Activated B cell treated with CpG ODN at 0.5 μM for 24 hours (primary cell): ENCODE measurements at regions not wholly inside any gene's neighbourhood (a gene's known extent, or its start where the extent isn't known, plus 50 kb on each side); places are given as distances from the start of the nearest gene placed in this dataset.

Source experiments
- ATAC-seq: fragments of 200-7000 bp; cut with Tn5 transposase; one replicate; pipeline ENCODE4 v1.10.0; 2021; ENCODE audit warnings: low read depth, mild to moderate bottlenecking, moderate library complexity
- CTCF ChIA-PET: fragments of 350-600 bp; sonication (Branson Sonifier 250); formaldehyde crosslinking; loops from one replicate; lab custom pipeline; 2021; ENCODE audit warnings: antibody characterized with exemption; lab: Charles Lee
- POLR2A ChIA-PET: fragments of 350-600 bp; sonication (Branson Sonifier 250); formaldehyde crosslinking; loops from one replicate; lab custom pipeline; 2021; ENCODE audit warnings: antibody characterized with exemption; lab: Charles Lee
- DNase-seq: peaks from one replicate; pipeline ENCODE4 v3.0.0; 2022
- H3K27ac Mint-ChIP-seq: one replicate; pipeline ENCODE4 v1.8.0; 2020; ENCODE audit warnings: mixed read lengths
- H3K27me3 Mint-ChIP-seq: one replicate; pipeline ENCODE4 v1.8.0; 2021; ENCODE audit warnings: mixed read lengths
- H3K36me3 Mint-ChIP-seq: one replicate; pipeline ENCODE4 v1.8.0; 2021; ENCODE audit warnings: low read depth, mixed read lengths
- H3K4me1 Mint-ChIP-seq: one replicate; pipeline ENCODE4 v1.8.0; 2021; ENCODE audit warnings: mixed read lengths
- H3K4me3 Mint-ChIP-seq: one replicate; pipeline ENCODE4 v1.8.0; 2020; ENCODE audit warnings: mild to moderate bottlenecking, mixed read lengths
- H3K9me3 Mint-ChIP-seq: one replicate; pipeline ENCODE4 v1.8.0; 2020; ENCODE audit warnings: mixed read lengths
- CTCF ChIP-seq: fragments of 200-600 bp; IDR thresholded peaks from one replicate; pipeline ENCODE4 v1.8.0; 2022; ENCODE audit warnings: antibody characterized with exemption, mild to moderate bottlenecking
- intact Hi-C: fragments of 100-400 bp; cut with micrococcal nuclease; formaldehyde crosslinking; loops from one replicate; pipeline ENCODE4 v1.15.1; 2024

GRCh38 chr4:22093126-22093525, 144.6 kb upstream of the KCNIP4 start:
- Mint-ChIP-seq H3K4me1 (no peaks in the 10 kb centered on the region), H3K4me3 (no peak overlapping the region), H3K27me3 (no peaks in the 10 kb centered on the region), H3K9me3 (no peaks in the 10 kb centered on the region), H3K27ac (no peak overlapping the region), H3K36me3 (no peaks in the 10 kb centered on the region)
- ChIA-PET POLR2A (no interaction called here), CTCF (no interaction called here)
- no peak for TF ChIP-seq CTCF
- intact Hi-C loops = no loop called here
- no peak for ATAC-seq
- DNase-seq = no peak

GRCh38 chr4:22091906-22092305, 143.3 kb upstream of the KCNIP4 start:
- H3K27ac Mint-ChIP-seq = no peak overlapping the region
- intact Hi-C loops = no loop called here
- H3K9me3 Mint-ChIP-seq = peaks cover 9% of the 10 kb centered on the region
- no peaks in the 10 kb centered on the region for H3K27me3 Mint-ChIP-seq
- CTCF ChIA-PET = no interaction called here
- no peak for ATAC-seq
- H3K36me3 Mint-ChIP-seq = no peaks in the 10 kb centered on the region
- POLR2A ChIA-PET = no interaction called here
- no peak overlapping the region for H3K4me3 Mint-ChIP-seq
- TF ChIP-seq CTCF = no peak
- no peak for DNase-seq
- H3K4me1 Mint-ChIP-seq = no peaks in the 10 kb centered on the region

GRCh38 chr4:22091352-22091717, 142.8 kb upstream of the KCNIP4 start:
- CTCF ChIA-PET = no interaction called here

GRCh38 chr4:22090661-22091351, 142.2 kb upstream of the KCNIP4 start:
- Mint-ChIP-seq H3K4me3 (no peak overlapping the region), H3K36me3 (no peaks in the 10 kb centered on the region), H3K27ac (no peak overlapping the region), H3K27me3 (no peaks in the 10 kb centered on the region), H3K9me3 (peaks cover 18% of the 10 kb centered on the region), H3K4me1 (no peaks in the 10 kb centered on the region)
- CTCF ChIA-PET = no interaction called here
- POLR2A ChIA-PET = no interaction called here
- intact Hi-C loops = no loop called here
- ATAC-seq (no peak), DNase-seq (no peak)
- TF ChIP-seq CTCF = no peak

More at GRCh38 chr4:22091352-22091717, 142.8 kb upstream of the KCNIP4 start:
- intact Hi-C loops = no loop called here
- H3K27ac Mint-ChIP-seq = no peak overlapping the region
- ATAC-seq (no peak), DNase-seq (no peak)
- no peaks in the 10 kb centered on the region for H3K36me3 Mint-ChIP-seq
- TF ChIP-seq CTCF = no peak
- POLR2A ChIA-PET = no interaction called here
- H3K9me3 Mint-ChIP-seq = peaks cover 12% of the 10 kb centered on the region
- no peak overlapping the region for H3K4me3 Mint-ChIP-seq
- no peaks in the 10 kb centered on the region for H3K27me3 Mint-ChIP-seq
- H3K4me1 Mint-ChIP-seq = no peaks in the 10 kb centered on the region

- ChIA-PET POLR2A (no interaction called here), CTCF (no interaction called here)
Measured at GRCh38 chr4:22077571-22077970, 129.0 kb upstream of the KCNIP4 start.

More at GRCh38 chr4:22077571-22077970, 129.0 kb upstream of the KCNIP4 start:
- H3K4me1 Mint-ChIP-seq = no peaks in the 10 kb centered on the region
- H3K27me3 Mint-ChIP-seq = no peaks in the 10 kb centered on the region
- intact Hi-C loops = no loop called here
- no peaks in the 10 kb centered on the region for H3K36me3 Mint-ChIP-seq
- DNase-seq (no peak), ATAC-seq (no peak)
- TF ChIP-seq CTCF = no peak
- H3K9me3 Mint-ChIP-seq = peaks cover 18% of the 10 kb centered on the region
- no peak overlapping the region for H3K27ac Mint-ChIP-seq
- H3K4me3 Mint-ChIP-seq = no peak overlapping the region
